Fibroblast of lung (primary cell): ENCODE measurements at regions not wholly inside any gene's neighbourhood (a gene's known extent, or its start where the extent isn't known, plus 50 kb on each side); places are given as distances from the start of the nearest gene placed in this dataset.

Experiments
- DNase-seq, 2 donors: peaks; one replicate each; pipeline versions ENCODE4 v3.0.0 to v3.0.0-alpha.2; 2010; ENCODE audit warnings: low read depth in 2 of 2
- H2AFZ ChIP-seq: 2 replicates; pipeline ENCODE4 v1.5.1; 2012; ENCODE audit warnings: low read length, control low read depth, inconsistent platforms
- H3K27ac ChIP-seq: 2 replicates; pipeline ENCODE4 v1.5.1; 2011; ENCODE audit warnings: low read length, control low read depth; ENCODE audit not compliant: insufficient read depth
- H3K27me3 ChIP-seq: 2 replicates; pipeline ENCODE4 v1.5.1; 2011; ENCODE audit warnings: mild to moderate bottlenecking, low read length; ENCODE audit not compliant: control insufficient read depth, insufficient read depth
- H3K36me3 ChIP-seq: 2 replicates; pipeline ENCODE4 v1.5.1; 2011; ENCODE audit warnings: low read length; ENCODE audit not compliant: control insufficient read depth, insufficient read depth
- H3K4me1 ChIP-seq: 2 replicates; pipeline ENCODE4 v1.5.1; 2011; ENCODE audit warnings: low read length; ENCODE audit not compliant: control insufficient read depth, insufficient read depth; ENCODE audit errors: extremely low read depth
- H3K4me2 ChIP-seq: 2 replicates; pipeline ENCODE4 v1.5.1; 2011; ENCODE audit warnings: low read length, control low read depth; ENCODE audit not compliant: insufficient read depth; ENCODE audit errors: extremely low read depth
- H3K4me3 ChIP-seq, 4 experiments: fragments of 200-600 bp in 1 of 4; sonication (generic) in 1 of 4; replicated peaks in 1 of 4; 2 replicates each; pipeline ENCODE4 v1.5.1; 2011 to 2016; ENCODE audit warnings: low read length in 4 of 4, low read depth in 3 of 4, mild to moderate bottlenecking in 3 of 4, control low read depth in 2 of 4, inconsistent platforms in 1 of 4, mixed read lengths in 1 of 4; ENCODE audit not compliant: insufficient read depth in 1 of 4; ENCODE audit errors: control extremely low read depth in 1 of 4
- H3K79me2 ChIP-seq: 2 replicates; pipeline ENCODE4 v1.5.1; 2012; ENCODE audit warnings: mild to moderate bottlenecking, low read length, inconsistent platforms; ENCODE audit not compliant: control insufficient read depth, insufficient read depth
- H3K9ac ChIP-seq: 2 replicates; pipeline ENCODE4 v1.5.1; 2011; ENCODE audit warnings: mild to moderate bottlenecking, low read length, control low read depth; ENCODE audit not compliant: insufficient read depth
- H3K9me3 ChIP-seq: 2 replicates; pipeline ENCODE4 v1.5.1; 2012; ENCODE audit warnings: low read depth, low read length; ENCODE audit not compliant: control insufficient read depth, insufficient read depth
- H4K20me1 ChIP-seq: 2 replicates; pipeline ENCODE4 v1.5.1; 2011; ENCODE audit warnings: low read length; ENCODE audit not compliant: control insufficient read depth, insufficient read depth; ENCODE audit errors: extremely low read depth
- CTCF ChIP-seq, 2 donors: IDR thresholded peaks in 1 of 2; conservative IDR thresholded peaks in 1 of 2; 1 replicate in 1 of 2; 2 replicates in 1 of 2; pipeline ENCODE4 v1.5.1; 2011 to 2012; ENCODE audit warnings: low read length in 2 of 2, control low read depth in 1 of 2, inconsistent platforms in 1 of 2, low read depth in 1 of 2, mild to moderate bottlenecking in 1 of 2
- EZH2 ChIP-seq: IDR thresholded peaks from 2 replicates; pipeline ENCODE4 v1.5.1; 2012; ENCODE audit warnings: low read length, control low read depth, mild to moderate bottlenecking; ENCODE audit errors: missing control alignments

- Histone ChIP-seq H3K27ac (no peak overlapping the region), H3K4me3 (no peak overlapping the region), H3K9me3 (no peaks in the 10 kb centered on the region), H3K4me2 (no peak overlapping the region), H3K79me2 (no peaks in the 10 kb centered on the region), H3K4me1 (no peaks in the 10 kb centered on the region), H3K36me3 (no peaks in the 10 kb centered on the region), H3K9ac (no peak overlapping the region), H3K27me3 (no peaks in the 10 kb centered on the region), H2AFZ (no peak overlapping the region), H4K20me1 (no peaks in the 10 kb centered on the region)
- no peak for DNase-seq
- TF ChIP-seq EZH2 (no peak), CTCF (conservative IDR thresholded peaks at IDR 0.05 in 1 of 2, IDR thresholded peaks at IDR 0.05 in 1 of 2; ENCODE audit: low read depth in 1 of 2, low read length in 2 of 2) (no peak)
Observed at GRCh38 chr10:130485958-130486895, 350.0 kb downstream of the GLRX3 start.

GRCh38 chr10:130486906-130487305 lies 350.7 kb downstream of the GLRX3 start:
- Histone ChIP-seq H3K36me3 (no peaks in the 10 kb centered on the region), H3K4me3 (no peak overlapping the region), H3K79me2 (no peaks in the 10 kb centered on the region), H3K9ac (no peak overlapping the region), H3K4me2 (no peak overlapping the region), H3K27ac (no peak overlapping the region), H3K9me3 (no peaks in the 10 kb centered on the region), H4K20me1 (no peaks in the 10 kb centered on the region), H2AFZ (no peak overlapping the region), H3K4me1 (no peaks in the 10 kb centered on the region), H3K27me3 (no peaks in the 10 kb centered on the region)
- TF ChIP-seq EZH2 (no peak), CTCF (conservative IDR thresholded peaks at IDR 0.05 in 1 of 2, IDR thresholded peaks at IDR 0.05 in 1 of 2; ENCODE audit: low read depth in 1 of 2, low read length in 2 of 2) (no peak)
- DNase-seq = no peak

GRCh38 chr10:130487566-130487965 lies 351.4 kb downstream of the GLRX3 start:
- H3K36me3 ChIP-seq = no peaks in the 10 kb centered on the region
- TF ChIP-seq CTCF (conservative IDR thresholded peaks at IDR 0.05 in 1 of 2, IDR thresholded peaks at IDR 0.05 in 1 of 2; ENCODE audit: low read depth in 1 of 2, low read length in 2 of 2) (no peak), EZH2 (no peak)

More at GRCh38 chr10:130487566-130487965, 351.4 kb downstream of the GLRX3 start:
- Histone ChIP-seq H3K27ac (no peak overlapping the region), H3K9me3 (no peaks in the 10 kb centered on the region), H3K9ac (no peak overlapping the region), H2AFZ (no peak overlapping the region), H3K4me1 (no peaks in the 10 kb centered on the region), H3K4me2 (no peak overlapping the region), H3K4me3 (no peak overlapping the region), H4K20me1 (no peaks in the 10 kb centered on the region), H3K79me2 (no peaks in the 10 kb centered on the region), H3K27me3 (no peaks in the 10 kb centered on the region)
- DNase-seq = no peak
